ENCODE measurements at regions not wholly inside any gene's neighbourhood (a gene's known extent, or its start where the extent isn't known, plus 50 kb on each side); places are given as distances from the start of the nearest gene placed in this dataset.
A peak's percentile ranks its signal among the peaks of the same experiment; 100 is the strongest.

- DNase-seq (ENCODE audit: low spot score), result peak; percentile 89
- Mint-ChIP-seq H3K4me1 (ENCODE audit: unreplicated experiment) (peaks cover 4% of the 10 kb centered on the region), H3K9me3 (ENCODE audit: unreplicated experiment) (peaks cover 7% of the 10 kb centered on the region), H3K36me3 (ENCODE audit: low read depth, unreplicated experiment) (peaks cover 6% of the 10 kb centered on the region), H3K27ac (ENCODE audit: unreplicated experiment) (no peak overlapping the region), H3K4me3 (ENCODE audit: unreplicated experiment) (no peak overlapping the region), H3K27me3 (ENCODE audit: unreplicated experiment) (peaks cover 2% of the 10 kb centered on the region)
- TF ChIP-seq, protein P1, sequence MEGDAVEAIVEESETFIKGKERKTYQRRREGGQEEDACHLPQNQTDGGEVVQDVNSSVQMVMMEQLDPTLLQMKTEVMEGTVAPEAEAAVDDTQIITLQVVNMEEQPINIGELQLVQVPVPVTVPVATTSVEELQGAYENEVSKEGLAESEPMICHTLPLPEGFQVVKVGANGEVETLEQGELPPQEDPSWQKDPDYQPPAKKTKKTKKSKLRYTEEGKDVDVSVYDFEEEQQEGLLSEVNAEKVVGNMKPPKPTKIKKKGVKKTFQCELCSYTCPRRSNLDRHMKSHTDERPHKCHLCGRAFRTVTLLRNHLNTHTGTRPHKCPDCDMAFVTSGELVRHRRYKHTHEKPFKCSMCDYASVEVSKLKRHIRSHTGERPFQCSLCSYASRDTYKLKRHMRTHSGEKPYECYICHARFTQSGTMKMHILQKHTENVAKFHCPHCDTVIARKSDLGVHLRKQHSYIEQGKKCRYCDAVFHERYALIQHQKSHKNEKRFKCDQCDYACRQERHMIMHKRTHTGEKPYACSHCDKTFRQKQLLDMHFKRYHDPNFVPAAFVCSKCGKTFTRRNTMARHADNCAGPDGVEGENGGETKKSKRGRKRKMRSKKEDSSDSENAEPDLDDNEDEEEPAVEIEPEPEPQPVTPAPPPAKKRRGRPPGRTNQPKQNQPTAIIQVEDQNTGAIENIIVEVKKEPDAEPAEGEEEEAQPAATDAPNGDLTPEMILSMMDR (IDR thresholded peaks at IDR 0.05; ENCODE audit: unreplicated experiment), result peak; percentile 74
Measured at GRCh38 chr17:73956595-73957465, 246.6 kb upstream of the RPL38 start.

- Mint-ChIP-seq H3K36me3 (ENCODE audit: low read depth, unreplicated experiment) (peaks cover 6% of the 10 kb centered on the region), H3K4me1 (ENCODE audit: unreplicated experiment) (no peaks in the 10 kb centered on the region), H3K4me3 (ENCODE audit: unreplicated experiment) (no peak overlapping the region), H3K27ac (ENCODE audit: unreplicated experiment) (no peak overlapping the region), H3K27me3 (ENCODE audit: unreplicated experiment) (no peaks in the 10 kb centered on the region), H3K9me3 (ENCODE audit: unreplicated experiment) (peaks cover 7% of the 10 kb centered on the region)
- no peak for DNase-seq (ENCODE audit: low spot score)
- TF ChIP-seq, protein P1 (IDR thresholded peaks at IDR 0.05; ENCODE audit: unreplicated experiment), result no peak
Measured at GRCh38 chr17:73957564-73957963, 245.9 kb upstream of the RPL38 start.

- TF ChIP-seq, protein P1 (IDR thresholded peaks at IDR 0.05; ENCODE audit: unreplicated experiment), result no peak
- Mint-ChIP-seq H3K9me3 (ENCODE audit: unreplicated experiment) (peaks cover 7% of the 10 kb centered on the region), H3K27me3 (ENCODE audit: unreplicated experiment) (no peaks in the 10 kb centered on the region), H3K27ac (ENCODE audit: unreplicated experiment) (no peak overlapping the region), H3K4me3 (ENCODE audit: unreplicated experiment) (no peak overlapping the region), H3K4me1 (ENCODE audit: unreplicated experiment) (no peaks in the 10 kb centered on the region), H3K36me3 (ENCODE audit: low read depth, unreplicated experiment) (peaks cover 6% of the 10 kb centered on the region)
- DNase-seq (ENCODE audit: low spot score), result no peak
Measured at GRCh38 chr17:73958453-73958852, 245.0 kb upstream of the RPL38 start.

DNA sequence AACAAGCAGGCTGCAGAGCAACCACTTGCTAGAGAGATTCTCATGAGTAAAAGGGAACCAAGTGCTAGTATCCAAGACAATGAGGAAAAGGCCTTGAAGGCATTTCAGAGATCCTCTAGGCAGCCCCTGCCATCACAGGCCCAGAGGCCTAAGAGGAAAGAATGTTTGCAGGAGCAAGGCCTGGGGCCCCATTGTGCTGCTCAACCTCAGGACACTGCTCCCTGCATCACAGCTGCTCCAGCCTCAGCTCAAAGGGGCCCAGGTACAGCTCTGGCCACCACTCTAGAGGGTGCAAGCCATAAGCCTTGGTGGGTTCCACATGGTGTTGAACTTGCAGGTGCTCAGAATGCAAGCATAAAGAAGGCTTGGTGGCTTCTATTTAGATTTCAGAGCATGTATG is 243.0 kb upstream of the RPL38 start:
- Mint-ChIP-seq H3K4me1 (ENCODE audit: unreplicated experiment) (no peaks in the 10 kb centered on the region), H3K4me3 (ENCODE audit: unreplicated experiment) (no peak overlapping the region), H3K27me3 (ENCODE audit: unreplicated experiment) (no peaks in the 10 kb centered on the region), H3K36me3 (ENCODE audit: low read depth, unreplicated experiment) (peaks cover 6% of the 10 kb centered on the region), H3K9me3 (ENCODE audit: unreplicated experiment) (peaks cover 7% of the 10 kb centered on the region), H3K27ac (ENCODE audit: unreplicated experiment) (no peak overlapping the region)
- TF ChIP-seq, protein P1 (IDR thresholded peaks at IDR 0.05; ENCODE audit: unreplicated experiment), result no peak
- no peak for DNase-seq (ENCODE audit: low spot score)

GRCh38 chr17:73962308-73962707 is 241.2 kb upstream of the RPL38 start:
- Mint-ChIP-seq H3K27me3 (ENCODE audit: unreplicated experiment) (no peaks in the 10 kb centered on the region), H3K4me1 (ENCODE audit: unreplicated experiment) (no peaks in the 10 kb centered on the region), H3K4me3 (ENCODE audit: unreplicated experiment) (no peak overlapping the region), H3K36me3 (ENCODE audit: low read depth, unreplicated experiment) (peaks cover 6% of the 10 kb centered on the region), H3K27ac (ENCODE audit: unreplicated experiment) (no peak overlapping the region), H3K9me3 (ENCODE audit: unreplicated experiment) (peaks cover 7% of the 10 kb centered on the region)
- TF ChIP-seq, protein P1 (IDR thresholded peaks at IDR 0.05; ENCODE audit: unreplicated experiment), result no peak
- DNase-seq (ENCODE audit: low spot score), result no peak

Measured in endothelial cell (in vitro differentiated cells).